ENCODE measurements at regions not wholly inside any gene's neighbourhood (a gene's known extent, or its start where the extent isn't known, plus 50 kb on each side); places are given as distances from the start of the nearest gene placed in this dataset.

DNA sequence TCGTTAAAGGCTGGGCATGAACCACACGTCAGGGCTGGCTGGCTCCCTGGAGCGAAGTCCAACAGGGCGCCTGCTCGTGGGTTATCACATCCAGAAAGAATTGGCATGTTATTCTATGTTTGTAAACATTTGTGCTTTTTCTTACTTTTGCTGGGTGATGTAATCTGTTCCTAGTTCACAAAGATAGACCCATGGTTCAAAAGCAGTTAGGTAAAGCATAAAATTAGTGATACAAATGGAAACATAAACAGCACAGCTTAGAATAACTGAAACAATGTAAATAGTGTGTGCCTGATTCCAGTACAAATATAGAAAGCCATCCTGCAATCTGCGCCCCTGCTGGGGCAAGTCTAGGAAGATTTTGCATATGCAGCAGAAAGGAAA, 184.0 kb upstream of the C1orf174 start:
- no peak overlapping the region for H3K27ac ChIP-seq
- H3K4me3 ChIP-seq (ENCODE audit: low read depth, low read length): no peak overlapping the region
- in situ Hi-C loops (cut with HindIII; ENCODE audit: low pct_ligation_motif_present, low sequenced_read_pairs): no loop called here
- no peaks in the 10 kb centered on the region for H3K27me3 ChIP-seq (replicated peaks)
- DNase-seq: no peak
- TF ChIP-seq, protein P1, sequence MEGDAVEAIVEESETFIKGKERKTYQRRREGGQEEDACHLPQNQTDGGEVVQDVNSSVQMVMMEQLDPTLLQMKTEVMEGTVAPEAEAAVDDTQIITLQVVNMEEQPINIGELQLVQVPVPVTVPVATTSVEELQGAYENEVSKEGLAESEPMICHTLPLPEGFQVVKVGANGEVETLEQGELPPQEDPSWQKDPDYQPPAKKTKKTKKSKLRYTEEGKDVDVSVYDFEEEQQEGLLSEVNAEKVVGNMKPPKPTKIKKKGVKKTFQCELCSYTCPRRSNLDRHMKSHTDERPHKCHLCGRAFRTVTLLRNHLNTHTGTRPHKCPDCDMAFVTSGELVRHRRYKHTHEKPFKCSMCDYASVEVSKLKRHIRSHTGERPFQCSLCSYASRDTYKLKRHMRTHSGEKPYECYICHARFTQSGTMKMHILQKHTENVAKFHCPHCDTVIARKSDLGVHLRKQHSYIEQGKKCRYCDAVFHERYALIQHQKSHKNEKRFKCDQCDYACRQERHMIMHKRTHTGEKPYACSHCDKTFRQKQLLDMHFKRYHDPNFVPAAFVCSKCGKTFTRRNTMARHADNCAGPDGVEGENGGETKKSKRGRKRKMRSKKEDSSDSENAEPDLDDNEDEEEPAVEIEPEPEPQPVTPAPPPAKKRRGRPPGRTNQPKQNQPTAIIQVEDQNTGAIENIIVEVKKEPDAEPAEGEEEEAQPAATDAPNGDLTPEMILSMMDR (IDR thresholded peaks at IDR 0.05; ENCODE audit: low read depth, low read length, missing control alignments): no peak
- H3K36me3 ChIP-seq (replicated peaks): no peaks in the 10 kb centered on the region

DNA sequence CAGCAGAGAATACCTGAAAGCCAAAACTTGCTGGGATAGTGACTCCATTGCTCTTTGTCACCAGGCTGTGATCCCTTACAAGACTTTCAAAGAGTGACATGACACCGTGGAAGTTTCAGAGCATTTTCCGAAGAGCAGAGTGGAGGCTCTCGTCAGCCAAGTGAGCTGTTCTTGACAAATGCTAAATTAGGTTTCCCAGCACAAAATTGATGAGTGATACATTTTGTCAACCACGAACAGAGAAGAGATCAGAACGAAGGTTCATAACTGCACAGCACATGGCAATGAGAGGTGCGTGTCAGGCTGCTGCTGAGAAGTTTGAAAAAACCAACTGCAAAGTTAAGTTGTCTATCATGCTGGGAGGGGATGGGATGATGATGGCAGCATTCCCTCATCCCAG, 184.4 kb upstream of the C1orf174 start:
- no peak for DNase-seq
- Histone ChIP-seq H3K36me3 (replicated peaks) (no peaks in the 10 kb centered on the region), H3K4me3 (ENCODE audit: low read depth, low read length) (no peak overlapping the region), H3K27me3 (replicated peaks) (no peaks in the 10 kb centered on the region), H3K27ac (no peak overlapping the region)
- in situ Hi-C loops (cut with HindIII; ENCODE audit: low pct_ligation_motif_present, low sequenced_read_pairs): no loop called here
- TF ChIP-seq, protein P1 (IDR thresholded peaks at IDR 0.05; ENCODE audit: low read depth, low read length, missing control alignments): no peak

GRCh38 chr1:4084896-4085295, 184.8 kb upstream of the C1orf174 start:
- Histone ChIP-seq H3K36me3 (replicated peaks) (no peaks in the 10 kb centered on the region), H3K4me3 (ENCODE audit: low read depth, low read length) (no peak overlapping the region), H3K27ac (no peak overlapping the region), H3K27me3 (replicated peaks) (no peaks in the 10 kb centered on the region)
- in situ Hi-C loops (cut with HindIII; ENCODE audit: low pct_ligation_motif_present, low sequenced_read_pairs): no loop called here
- TF ChIP-seq, protein P1 (IDR thresholded peaks at IDR 0.05; ENCODE audit: low read depth, low read length, missing control alignments): no peak
- no peak for DNase-seq

GRCh38 chr1:4085546-4085945, 185.5 kb upstream of the C1orf174 start:
- in situ Hi-C loops (cut with HindIII; ENCODE audit: low pct_ligation_motif_present, low sequenced_read_pairs): no loop called here
- H3K4me3 ChIP-seq (ENCODE audit: low read depth, low read length): no peak overlapping the region
- TF ChIP-seq, protein P1 (IDR thresholded peaks at IDR 0.05; ENCODE audit: low read depth, low read length, missing control alignments): no peak
- no peak overlapping the region for H3K27ac ChIP-seq
- H3K27me3 ChIP-seq (replicated peaks): no peaks in the 10 kb centered on the region
- H3K36me3 ChIP-seq (replicated peaks): no peaks in the 10 kb centered on the region
- no peak for DNase-seq

DNA sequence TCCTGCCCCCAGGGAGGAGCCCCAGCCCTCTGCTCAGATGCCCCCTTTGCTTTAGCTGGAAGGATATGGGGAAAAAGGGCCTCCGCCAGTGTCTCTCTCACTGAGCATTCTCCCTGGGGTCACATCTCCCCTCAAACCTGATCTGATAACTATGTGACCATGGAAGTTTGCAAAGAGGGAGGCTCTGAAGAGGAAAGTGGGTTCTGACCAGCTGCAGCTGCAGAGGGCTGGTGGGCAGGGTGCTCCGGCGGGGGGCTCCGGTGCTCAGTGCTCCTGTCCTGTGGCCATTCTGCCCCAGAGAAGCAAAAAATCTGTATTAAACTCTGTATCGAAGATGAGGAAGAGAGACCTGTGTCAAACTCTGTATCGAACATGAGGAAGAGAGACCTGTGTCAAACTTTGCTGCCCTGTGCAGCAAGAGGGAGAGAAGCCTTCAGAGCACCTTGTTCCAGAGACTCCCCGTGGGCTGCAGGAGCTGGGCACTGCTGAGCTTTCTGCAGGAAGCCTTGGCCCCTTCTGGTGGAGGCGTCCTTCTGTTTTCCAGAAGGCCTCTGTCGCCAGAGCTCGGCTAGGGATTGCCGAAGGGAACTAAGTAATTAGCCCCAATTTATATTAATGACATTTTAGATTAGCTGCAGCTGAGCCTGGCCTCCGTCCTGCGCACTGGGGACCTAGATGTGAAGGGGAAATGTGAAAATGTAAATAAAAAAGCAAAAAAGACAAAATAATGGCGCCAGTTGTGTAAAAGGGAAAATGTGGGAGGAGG, 186.2 kb upstream of the C1orf174 start:
- no peaks in the 10 kb centered on the region for H3K27me3 ChIP-seq (replicated peaks)
- TF ChIP-seq, protein P1 (IDR thresholded peaks at IDR 0.05; ENCODE audit: low read depth, low read length, missing control alignments): no peak
- H3K4me3 ChIP-seq (ENCODE audit: low read depth, low read length): no peak overlapping the region
- no peaks in the 10 kb centered on the region for H3K36me3 ChIP-seq (replicated peaks)
- no peak overlapping the region for H3K27ac ChIP-seq
- no peak for DNase-seq
- in situ Hi-C loops (cut with HindIII; ENCODE audit: low pct_ligation_motif_present, low sequenced_read_pairs): no loop called here

DNA sequence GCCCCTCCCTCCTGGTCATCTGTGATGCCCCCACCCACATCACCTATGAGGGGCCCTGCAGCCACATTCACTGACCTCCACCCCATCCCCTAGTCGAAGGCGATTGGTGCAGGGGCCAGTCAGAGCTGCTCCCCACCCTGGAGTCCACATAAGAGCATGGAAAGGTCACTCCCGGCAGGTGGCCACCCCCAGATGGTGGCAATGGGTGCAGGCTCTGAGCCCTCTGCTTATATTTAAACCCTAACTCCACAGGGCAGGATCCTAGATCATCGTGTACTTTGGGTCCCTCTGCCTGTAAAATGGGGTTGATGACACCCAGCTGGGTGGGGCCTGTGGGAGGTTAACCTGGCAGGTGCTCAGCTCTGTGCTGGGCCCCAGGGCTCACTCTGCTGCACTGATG, 186.8 kb upstream of the C1orf174 start:
- TF ChIP-seq, protein P1 (IDR thresholded peaks at IDR 0.05; ENCODE audit: low read depth, low read length, missing control alignments): no peak
- no peak for DNase-seq
- H3K27ac ChIP-seq: no peak overlapping the region
- H3K36me3 ChIP-seq (replicated peaks): no peaks in the 10 kb centered on the region
- H3K27me3 ChIP-seq (replicated peaks): no peaks in the 10 kb centered on the region
- in situ Hi-C loops (cut with HindIII; ENCODE audit: low pct_ligation_motif_present, low sequenced_read_pairs): no loop called here
- no peak overlapping the region for H3K4me3 ChIP-seq (ENCODE audit: low read depth, low read length)

Data from brain microvascular endothelial cell (primary cell).